NCI-H146 treated with DMSO at 0.1 percent for 48 hours (cell line): ENCODE measurements at regions not wholly inside any gene's neighbourhood (a gene's known extent, or its start where the extent isn't known, plus 50 kb on each side); places are given as distances from the start of the nearest gene placed in this dataset.
"Not testable (repeated sequence)": the region's sequence is repeated elsewhere in the genome, so short reads cannot be mapped to it uniquely, and the experiment has no call there.

ENCODE experiments used
- DNase-seq: peaks from one replicate; lab custom pipeline; 2025; ENCODE audit not compliant: unreplicated experiment; lab: John Stamatoyannopoulos, UW

GRCh38 chr10:55766212-55766611, 594.8 kb downstream of the ZWINT start:
- no peak for DNase-seq

GRCh38 chr10:55750458-55750857, 610.6 kb downstream of the ZWINT start:
- DNase-seq: no peak

- DNase-seq: no peak
Measured at GRCh38 chr10:55747244-55747643, 613.8 kb downstream of the ZWINT start.

GRCh38 chr10:55746002-55746401, 615.1 kb downstream of the ZWINT start:
- peak; percentile 55 for DNase-seq

- DNase-seq: no peak
Measured at GRCh38 chr10:55742487-55742886, 618.6 kb downstream of the ZWINT start.

GRCh38 chr10:55740767-55741166, 620.3 kb downstream of the ZWINT start:
- DNase-seq: peak; percentile 29

- DNase-seq: no peak
Measured at GRCh38 chr10:55740110-55740509, 620.9 kb downstream of the ZWINT start.

- DNase-seq: no peak
Measured at GRCh38 chr10:55734112-55734511, 626.9 kb downstream of the ZWINT start.

GRCh38 chr10:55704950-55705349, 656.1 kb downstream of the ZWINT start:
- no peak for DNase-seq

GRCh38 chr10:55668326-55668922, 692.6 kb downstream of the ZWINT start:
- DNase-seq: no peak

- DNase-seq: no peak
Measured at GRCh38 chr10:55653531-55653930, 707.5 kb downstream of the ZWINT start.

GRCh38 chr10:55641601-55642000, 719.5 kb downstream of the ZWINT start:
- no peak for DNase-seq

- peak; percentile 78 for DNase-seq
Measured at GRCh38 chr10:55631071-55631654, 729.9 kb downstream of the ZWINT start.

GRCh38 chr10:55630491-55631056, 730.5 kb downstream of the ZWINT start:
- DNase-seq: no peak

GRCh38 chr10:55629793-55630490, 731.1 kb downstream of the ZWINT start:
- no peak for DNase-seq

GRCh38 chr10:55628260-55628701, 732.8 kb downstream of the ZWINT start:
- no peak for DNase-seq

GRCh38 chr10:55627501-55628051, 733.5 kb downstream of the ZWINT start:
- no peak for DNase-seq

GRCh38 chr10:55601690-55602478, 759.2 kb downstream of the ZWINT start:
- DNase-seq: not testable (repeated sequence)

- no peak for DNase-seq
Measured at GRCh38 chr10:55551603-55552002, 750.6 kb upstream of the PCDH15 start.

GRCh38 chr10:55550236-55550635, 749.2 kb upstream of the PCDH15 start:
- no peak for DNase-seq

GRCh38 chr10:55537497-55537896, 736.5 kb upstream of the PCDH15 start:
- not testable (repeated sequence) for DNase-seq
